ENCODE measurements at regions not wholly inside any gene's neighbourhood (a gene's known extent, or its start where the extent isn't known, plus 50 kb on each side); places are given as distances from the start of the nearest gene placed in this dataset.

GRCh38 chr7:156056534-156056933 is 244.3 kb upstream of the SHH start:
- 83% methylated on average over 8 of the region's 8 CpGs for WGBS (ENCODE audit: insufficient coverage)
- Mint-ChIP-seq H3K4me3 (no peak overlapping the region), H3K9me3 (peaks cover 0 to 10% of the 10 kb centered on the region in 2 donors), H3K36me3 (no peaks in the 10 kb centered on the region), H3K4me1 (peaks cover 0 to 4% of the 10 kb centered on the region in 2 donors), H3K27me3 (ENCODE audit: low read depth in 2 of 2) (no peaks in the 10 kb centered on the region), H3K27ac (no peak overlapping the region)
- ATAC-seq, result no peak
- TF ChIP-seq CTCF (IDR thresholded peaks at IDR 0.05), result no peak
- H3K27ac ChIP-seq (ENCODE audit: low read length), result no peak overlapping the region
- DNase-seq, result no peak
- H3K27me3 ChIP-seq (ENCODE audit: control insufficient read depth, insufficient read depth, low read length), result no peaks in the 10 kb centered on the region
- no peaks in the 10 kb centered on the region for H3K36me3 ChIP-seq (ENCODE audit: control insufficient read depth, insufficient read depth, low read length)
- H3K9me3 ChIP-seq (ENCODE audit: control insufficient read depth, insufficient read depth, low read length), result no peaks in the 10 kb centered on the region
- intact Hi-C loops (cut with micrococcal nuclease), result no loop called here
- H3K4me1 ChIP-seq (ENCODE audit: control insufficient read depth, insufficient read depth, low read length), result no peaks in the 10 kb centered on the region
- H3K4me3 ChIP-seq (ENCODE audit: low read length), result no peak overlapping the region

- Histone ChIP-seq H3K9me3 (ENCODE audit: control insufficient read depth, insufficient read depth, low read length) (no peaks in the 10 kb centered on the region), H3K4me1 (ENCODE audit: control insufficient read depth, insufficient read depth, low read length) (no peaks in the 10 kb centered on the region), H3K27ac (ENCODE audit: low read length) (no peak overlapping the region), H3K27me3 (ENCODE audit: control insufficient read depth, insufficient read depth, low read length) (no peaks in the 10 kb centered on the region), H3K4me3 (ENCODE audit: low read length) (no peak overlapping the region), H3K36me3 (ENCODE audit: control insufficient read depth, insufficient read depth, low read length) (no peaks in the 10 kb centered on the region)
- intact Hi-C loops (cut with micrococcal nuclease), result no loop called here
- peaks cover 0 to 6% of the 10 kb centered on the region in 2 donors for H3K9me3 Mint-ChIP-seq
- H3K27me3 Mint-ChIP-seq (ENCODE audit: low read depth in 2 of 2), result no peaks in the 10 kb centered on the region
- no peak overlapping the region for H3K27ac Mint-ChIP-seq
- 68% methylated on average over 10 of the region's 10 CpGs for WGBS (ENCODE audit: insufficient coverage)
- H3K4me3 Mint-ChIP-seq, result no peak overlapping the region
- no peak for ATAC-seq
- no peak for DNase-seq
- TF ChIP-seq CTCF (IDR thresholded peaks at IDR 0.05), result no peak
- H3K4me1 Mint-ChIP-seq, result no peaks in the 10 kb centered on the region
- H3K36me3 Mint-ChIP-seq, result no peaks in the 10 kb centered on the region
Measured at GRCh38 chr7:156055206-156055822, 243.1 kb upstream of the SHH start.

GRCh38 chr7:156051884-156052283 is 239.6 kb upstream of the SHH start:
- TF ChIP-seq CTCF (IDR thresholded peaks at IDR 0.05), result no peak
- H3K9me3 ChIP-seq (ENCODE audit: control insufficient read depth, insufficient read depth, low read length), result no peaks in the 10 kb centered on the region
- H3K9me3 Mint-ChIP-seq, result peaks cover 0 to 6% of the 10 kb centered on the region in 2 donors
- H3K27ac ChIP-seq (ENCODE audit: low read length), result no peak overlapping the region
- H3K4me1 ChIP-seq (ENCODE audit: control insufficient read depth, insufficient read depth, low read length), result no peaks in the 10 kb centered on the region
- DNase-seq (no peak), ATAC-seq (no peak)
- H3K36me3 Mint-ChIP-seq, result no peaks in the 10 kb centered on the region
- no peaks in the 10 kb centered on the region for H3K36me3 ChIP-seq (ENCODE audit: control insufficient read depth, insufficient read depth, low read length)
- H3K27me3 ChIP-seq (ENCODE audit: control insufficient read depth, insufficient read depth, low read length), result no peaks in the 10 kb centered on the region
- intact Hi-C loops (cut with micrococcal nuclease), result no loop called here
- H3K27me3 Mint-ChIP-seq (ENCODE audit: low read depth in 2 of 2), result no peaks in the 10 kb centered on the region
- WGBS (ENCODE audit: insufficient coverage), result 89% methylated on average over 1 of the region's 1 CpG
- H3K27ac Mint-ChIP-seq, result no peak overlapping the region
- no peaks in the 10 kb centered on the region for H3K4me1 Mint-ChIP-seq
- H3K4me3 ChIP-seq (ENCODE audit: low read length), result no peak overlapping the region
- H3K4me3 Mint-ChIP-seq, result no peak overlapping the region

Data from natural killer cell (primary cell).